Motor neuron (in vitro differentiated cells): ENCODE measurements at regions not wholly inside any gene's neighbourhood (a gene's known extent, or its start where the extent isn't known, plus 50 kb on each side); places are given as distances from the start of the nearest gene placed in this dataset.
"Not testable (repeated sequence)": the region's sequence is repeated elsewhere in the genome, so short reads cannot be mapped to it uniquely, and the experiment has no call there.

Source experiments
- ATAC-seq, 8 experiments: fragments of 200-7000 bp; cut with Tn5 transposase; replicated peaks in 6 of 8; 2 replicates each; pipeline ENCODE4 v1.8.0; 2021; ENCODE audit warnings: mild to moderate bottlenecking in 8 of 8, moderate library complexity in 8 of 8
- H3K27ac ChIP-seq, 2 donors: fragments of 250-450 bp; sonication (Bioruptor Pico); 2 replicates each; pipeline ENCODE4 v1.9.0; 2021; ENCODE audit warnings: antibody characterized with exemption in 2 of 2, mild to moderate bottlenecking in 2 of 2, moderate library complexity in 1 of 2
- H3K4me1 ChIP-seq, 2 donors: fragments of 250-450 bp; sonication (Bioruptor Pico); replicated peaks in 1 of 2; 2 replicates each; pipeline ENCODE4 v1.6.1; 2021; ENCODE audit warnings: antibody characterized with exemption in 2 of 2, mild to moderate bottlenecking in 2 of 2, moderate library complexity in 1 of 2
- H3K4me3 ChIP-seq, 5 donors: fragments of 250-450 bp; sonication (Bioruptor Pico); 2 replicates each; pipeline ENCODE4 v1.9.0; 2021; ENCODE audit warnings: antibody characterized with exemption in 5 of 5, mild to moderate bottlenecking in 5 of 5, moderate library complexity in 4 of 5
- WGBS, 10 experiments: fragments of 450-650 bp; shearing (Covaris generic); methylation state at CpG; one replicate each; pipeline ENCODE4 v1.0.0; 2022; 5-methylcytosine and 5-hydroxymethylcytosine counted together
- in situ Hi-C, 9 experiments: fragments of 400-800 bp; cut with MboI; loops; one replicate each; pipeline ENCODE4 v1.15.0; 2021; ENCODE audit warnings: low sequenced_read_pairs in 9 of 9, low pct_unique_long_range_greater_than_20kb in 2 of 9; ENCODE audit not compliant: unreplicated experiment in 9 of 9

DNA sequence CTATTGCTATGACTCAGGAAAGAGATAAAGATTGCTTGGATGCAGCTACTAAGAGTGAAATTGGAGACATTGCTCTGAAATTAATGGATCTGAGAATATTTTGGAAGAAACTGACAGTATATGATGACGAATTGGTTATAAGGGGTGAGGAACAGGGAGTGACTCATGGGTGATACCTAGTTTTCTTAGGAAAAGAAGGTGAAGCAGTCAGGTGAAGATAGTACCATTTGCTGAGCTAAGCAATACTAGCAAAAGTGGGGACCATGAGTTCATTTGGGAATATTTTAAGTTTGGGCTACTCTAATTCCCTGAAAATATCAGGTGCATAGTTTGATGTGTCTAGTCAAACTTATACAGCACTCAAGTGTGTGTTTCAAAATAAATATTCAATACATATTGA lies 260.1 kb upstream of the NFIA start:
- peaks cover 11 to 13% of the 10 kb centered on the region in 2 donors for H3K4me1 ChIP-seq
- in situ Hi-C loops, result no loop called here
- ATAC-seq, result no peak

DNA sequence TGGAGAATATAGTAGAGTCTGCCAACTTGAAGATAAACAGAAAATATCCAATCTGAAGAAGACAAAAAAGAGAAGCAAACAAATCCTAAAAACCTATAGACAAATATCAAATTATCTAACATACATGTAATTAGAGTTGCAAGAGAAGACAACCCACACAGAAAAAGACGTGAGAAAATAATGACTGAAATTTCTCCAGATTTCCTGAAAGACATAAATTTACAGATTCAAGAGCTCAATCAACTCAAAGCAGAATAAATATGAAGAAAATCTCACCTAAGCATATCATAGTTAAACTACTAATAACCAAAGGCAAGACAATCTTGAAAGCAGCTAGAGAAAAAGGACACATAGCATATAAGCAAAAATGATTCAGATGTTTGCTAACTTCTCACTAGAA lies 261.2 kb upstream of the NFIA start:
- WGBS, 10 experiments, result 38 to 100% (median 86%) methylated on average over 1 of the region's 1 CpG; no CpG with 5 or more reads in 2 of the 10 experiments
- Histone ChIP-seq H3K4me3 (no peak overlapping the region), H3K4me1 (peaks cover 11 to 13% of the 10 kb centered on the region in 2 donors), H3K27ac (no peak overlapping the region)
- no peak for ATAC-seq
- in situ Hi-C loops, result no loop called here

More for the DNA sequence above, 260.1 kb upstream of the NFIA start:
- 8 to 100% (median 80%) methylated on average over 1 of the region's 1 CpG for WGBS, 10 experiments
- Histone ChIP-seq H3K27ac (no peak overlapping the region), H3K4me3 (no peak overlapping the region)

DNA sequence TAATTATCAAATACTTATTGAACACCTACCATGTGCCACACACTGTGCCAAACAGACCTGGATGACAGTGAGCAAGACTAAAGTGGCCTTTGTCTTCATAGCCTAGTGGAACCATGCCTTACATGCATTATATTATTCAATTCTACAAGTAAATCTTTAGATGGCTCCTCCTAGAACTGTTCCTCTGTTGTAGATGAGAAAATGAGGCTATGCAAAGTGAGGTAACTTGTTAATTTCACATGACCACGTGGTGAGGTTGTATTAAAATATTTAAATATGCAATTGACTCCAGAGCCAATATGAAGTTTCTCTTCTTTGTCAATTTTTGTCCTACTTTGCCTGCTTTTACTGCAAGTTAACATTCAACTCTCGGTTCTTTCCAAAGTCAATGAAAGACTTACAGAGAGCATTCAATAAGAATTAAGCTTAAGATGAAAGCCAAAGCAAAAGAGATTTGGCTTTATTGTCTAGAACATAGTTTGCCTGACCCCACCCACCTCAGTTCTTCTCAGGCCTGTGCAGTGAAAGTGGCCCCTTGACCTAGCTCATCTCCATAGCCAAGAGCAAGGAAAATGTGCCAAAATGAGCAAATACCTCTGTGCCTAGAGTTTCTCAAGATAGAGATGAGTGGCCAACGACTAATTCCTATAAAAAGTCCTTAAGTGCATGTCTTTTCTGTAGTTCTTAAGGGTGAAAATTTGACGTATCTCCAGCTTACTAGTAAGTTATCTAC lies 263.2 kb upstream of the NFIA start:
- in situ Hi-C loops, result no loop called here
- H3K27ac ChIP-seq, result no peak overlapping the region
- WGBS, 10 experiments, result 24 to 84% (median 67%) methylated on average over 2 to 4 of the region's 4 CpGs
- peak in 2 of 8 experiments; percentile 81 to 87 for ATAC-seq
- peaks cover 0 to 9% of the 10 kb centered on the region in 2 donors for H3K4me1 ChIP-seq
- no peak overlapping the region for H3K4me3 ChIP-seq

DNA sequence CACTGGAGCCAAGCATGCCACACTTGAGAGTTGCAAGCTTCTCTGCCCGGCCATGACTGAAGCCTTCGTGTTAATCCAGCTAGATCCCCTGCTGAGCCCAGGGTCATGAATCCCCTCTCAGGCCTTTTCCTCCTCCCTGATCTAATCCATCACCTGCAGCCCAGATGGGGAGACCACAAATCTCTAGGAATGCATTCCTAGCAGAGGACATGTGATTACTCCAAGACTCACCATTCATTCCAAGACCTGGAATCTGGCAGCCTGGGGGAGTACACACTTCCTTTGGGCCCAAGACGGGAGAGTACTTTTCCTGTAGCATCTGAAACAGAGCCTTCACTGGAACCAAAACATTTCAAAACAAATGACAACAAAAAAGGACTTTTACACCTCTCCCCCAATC lies 269.3 kb upstream of the NFIA start:
- in situ Hi-C loops, result no loop called here
- Histone ChIP-seq H3K4me1 (peaks cover 0 to 23% of the 10 kb centered on the region in 2 donors), H3K27ac (no peak overlapping the region), H3K4me3 (no peak overlapping the region)
- WGBS, 10 experiments, result 40 to 100% (median 68%) methylated on average over 1 to 3 of the region's 3 CpGs; no CpG with 5 or more reads in 4 of the 10 experiments
- peak in 1 of 8 experiments; percentile 87 for ATAC-seq

DNA sequence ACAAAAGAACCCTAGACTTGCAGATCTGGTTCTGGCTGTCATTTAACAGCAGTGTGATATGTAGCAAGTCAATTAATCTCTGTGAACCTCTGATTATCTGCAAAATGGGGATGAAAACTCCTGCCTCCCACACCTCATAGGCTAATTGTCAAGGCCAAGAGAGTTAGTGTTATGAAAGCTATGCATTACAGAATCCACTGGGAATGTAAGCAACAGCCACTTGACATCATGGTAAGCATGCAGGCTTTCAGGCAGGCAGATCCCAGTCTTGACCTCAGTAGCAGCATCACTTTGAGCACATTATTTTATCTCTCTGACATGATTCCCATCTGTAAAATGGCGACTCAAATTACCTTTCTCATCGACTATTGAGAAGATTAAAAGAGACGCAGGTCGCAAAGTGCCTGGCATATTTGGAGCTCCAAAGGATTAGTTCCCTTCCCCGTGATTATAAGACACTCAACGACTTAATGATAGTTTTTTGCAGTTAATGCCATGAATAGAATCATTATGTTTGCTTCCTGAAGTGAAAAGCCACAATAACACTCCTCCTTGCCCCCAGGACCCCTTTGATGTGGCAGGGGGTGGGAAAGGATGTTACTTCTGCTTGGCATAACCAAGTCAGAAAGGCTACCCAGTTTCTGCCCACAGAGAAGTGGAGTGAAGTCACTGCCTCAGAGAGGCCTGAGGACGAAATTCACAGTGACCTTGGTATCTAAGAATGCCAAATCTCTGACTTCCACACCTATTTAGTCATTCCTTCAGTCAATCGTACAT lies 273.0 kb upstream of the NFIA start:
- peaks cover 0 to 15% of the 10 kb centered on the region in 2 donors for H3K4me1 ChIP-seq
- in situ Hi-C loops, result no loop called here
- no peak overlapping the region for H3K27ac ChIP-seq
- 8 to 60% (median 31%) methylated on average over 1 to 8 of the region's 8 CpGs; no CpG with 5 or more reads in 2 of the 10 experiments for WGBS, 10 experiments
- H3K4me3 ChIP-seq, result no peak overlapping the region
- ATAC-seq, result no peak

DNA sequence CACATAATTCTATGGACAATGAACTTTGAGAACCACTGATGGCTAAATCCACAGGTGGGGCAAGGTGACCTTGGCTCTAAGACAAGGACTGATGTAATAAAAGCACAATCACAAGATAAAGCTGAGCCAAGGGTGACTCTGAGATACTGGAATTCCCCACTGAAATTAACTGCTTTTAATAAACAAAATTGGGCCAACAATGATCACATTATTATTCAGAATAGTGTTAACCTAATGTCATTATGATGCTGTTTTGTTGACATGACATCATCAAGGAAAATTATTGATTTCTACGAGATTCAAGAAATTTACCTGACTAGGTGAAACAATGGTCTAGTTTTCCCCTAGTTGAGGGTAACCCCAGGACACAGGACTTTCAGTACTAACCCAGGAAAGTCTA lies 273.7 kb upstream of the NFIA start:
- in situ Hi-C loops, result no loop called here
- ATAC-seq, result no peak
- WGBS, 10 experiments, result 0 to 89% (median 83%) methylated on average over 1 of the region's 1 CpG; no CpG with 5 or more reads in 3 of the 10 experiments
- no peak overlapping the region for H3K4me3 ChIP-seq
- no peak overlapping the region for H3K27ac ChIP-seq
- peaks cover 0 to 14% of the 10 kb centered on the region in 2 donors for H3K4me1 ChIP-seq

DNA sequence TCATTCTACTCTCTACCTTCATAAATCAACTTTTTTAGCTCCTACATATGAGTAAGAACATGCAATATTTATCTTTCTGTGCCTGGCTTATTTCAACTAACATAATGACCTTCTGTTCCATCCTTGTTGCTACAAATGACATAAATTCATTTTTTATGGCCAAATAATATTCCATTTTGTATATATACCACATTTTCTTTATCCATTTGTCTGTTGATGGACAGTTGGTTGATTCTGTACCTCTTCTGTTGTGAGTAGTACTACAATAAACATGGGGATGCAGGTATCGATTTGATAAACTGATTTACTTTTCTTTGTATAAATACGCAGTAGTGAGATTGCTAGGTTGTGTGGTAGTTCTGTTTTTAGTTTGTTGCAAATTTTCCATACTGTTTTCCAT lies 279.5 kb upstream of the NFIA start:
- ATAC-seq, result no peak
- in situ Hi-C loops, result no loop called here
- 55 to 100% (median 92%) methylated on average over 2 of the region's 2 CpGs; no CpG with 5 or more reads in 2 of the 10 experiments for WGBS, 10 experiments
- no peak overlapping the region for H3K4me3 ChIP-seq
- no peak overlapping the region for H3K27ac ChIP-seq
- H3K4me1 ChIP-seq, result no peaks in the 10 kb centered on the region

DNA sequence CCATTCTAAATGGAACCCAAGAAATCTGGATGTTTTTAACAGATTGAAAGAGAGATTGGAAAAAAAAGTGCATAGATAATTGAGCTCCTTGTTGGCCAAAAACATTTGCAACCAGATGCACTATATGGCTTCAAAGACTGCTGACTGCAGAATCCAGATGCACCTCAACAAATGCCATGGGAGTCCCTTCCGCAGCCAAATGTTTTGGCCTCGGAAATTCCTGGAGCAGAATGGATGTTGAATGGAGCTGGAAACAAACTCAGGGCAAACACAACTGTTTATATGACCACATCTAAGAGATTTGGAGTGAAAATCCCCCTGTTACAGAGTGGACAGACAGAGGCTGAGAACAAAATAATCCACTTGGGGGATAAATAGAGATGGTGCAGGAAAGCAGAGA lies 285.0 kb upstream of the NFIA start:
- in situ Hi-C loops, result no loop called here
- no peak overlapping the region for H3K4me3 ChIP-seq
- no peak for ATAC-seq
- 0 to 100% (median 88%) methylated on average over 1 to 2 of the region's 2 CpGs; no CpG with 5 or more reads in 3 of the 10 experiments for WGBS, 10 experiments
- H3K4me1 ChIP-seq, result no peaks in the 10 kb centered on the region
- H3K27ac ChIP-seq, result no peak overlapping the region

DNA sequence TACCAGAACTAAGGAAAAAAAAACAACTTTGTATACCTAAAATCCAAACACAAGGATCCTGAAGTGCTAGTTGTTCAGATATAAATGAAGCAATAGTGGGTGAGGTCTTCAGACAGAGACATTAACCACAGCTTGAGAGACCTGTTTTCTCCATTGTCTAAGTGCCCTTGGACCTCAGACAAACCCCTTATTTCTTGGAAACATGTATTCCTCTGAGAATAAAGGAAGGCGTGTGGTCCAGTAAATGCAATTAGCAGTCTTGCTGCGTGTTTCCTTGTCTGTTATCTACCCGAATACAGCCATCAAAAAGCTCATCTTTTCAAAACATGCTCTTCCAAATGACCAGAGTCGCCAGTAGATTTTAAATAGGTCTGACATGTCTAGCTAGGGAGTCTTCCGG lies 291.1 kb upstream of the NFIA start:
- no peak overlapping the region for H3K27ac ChIP-seq
- 8 to 95% (median 83%) methylated on average over 3 to 5 of the region's 5 CpGs; no CpG with 5 or more reads in 1 of the 10 experiments for WGBS, 10 experiments
- no peak for ATAC-seq
- in situ Hi-C loops, result no loop called here
- H3K4me3 ChIP-seq, result no peak overlapping the region
- H3K4me1 ChIP-seq, result no peaks in the 10 kb centered on the region

DNA sequence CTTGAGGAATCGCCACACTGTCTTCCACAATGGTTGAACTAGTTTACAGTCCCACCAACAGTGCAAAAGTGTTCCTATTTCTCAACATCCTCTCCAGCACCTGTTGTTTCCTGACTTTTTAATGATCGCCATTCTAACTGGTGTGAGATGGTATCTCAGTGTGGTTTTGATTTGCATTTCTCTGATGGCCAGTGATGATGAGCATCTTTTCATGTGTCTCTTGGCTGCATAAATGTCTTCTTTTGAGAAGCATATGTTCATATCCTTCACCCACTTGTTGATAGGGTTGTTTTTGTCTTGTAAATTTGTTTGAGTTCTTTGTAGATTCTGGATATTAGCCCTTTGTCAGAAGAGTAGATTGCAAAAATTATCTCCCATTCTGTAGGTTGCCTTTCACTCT lies 309.3 kb upstream of the NFIA start:
- not testable (repeated sequence) for ATAC-seq, H3K4me1 ChIP-seq, H3K4me3 ChIP-seq, H3K27ac ChIP-seq
- in situ Hi-C loops, result loop anchor here in 1 of 9 experiments (25.0 kb wide), 1 partner anchor 486 kb away; no protein-coding TSS in a partner anchor
- WGBS, 10 experiments, result 80% methylated on average over 1 of the region's 2 CpGs; no CpG with 5 or more reads in 9 of the 10 experiments

DNA sequence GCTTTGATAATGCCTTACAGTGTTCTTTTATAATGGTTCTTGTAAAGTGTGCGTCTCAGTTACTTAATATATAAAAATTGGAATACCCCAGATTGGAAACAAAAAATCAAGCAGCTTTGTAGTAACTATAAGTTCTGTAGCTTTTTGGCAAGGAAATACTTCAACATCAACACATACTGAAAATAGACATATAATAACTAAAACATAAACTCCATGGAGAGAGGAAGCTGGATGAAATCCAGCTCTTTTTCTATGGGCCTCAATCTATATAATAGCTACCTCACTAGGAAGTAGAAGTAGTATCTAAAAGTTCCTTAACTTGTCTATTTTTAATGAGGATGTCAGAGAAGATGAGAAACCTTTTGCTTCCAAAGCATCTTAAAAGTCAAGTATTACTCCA lies 313.3 kb upstream of the NFIA start:
- in situ Hi-C loops, result loop anchor here in 1 of 9 experiments (25.0 kb wide), 1 partner anchor 482 kb away; no protein-coding TSS in a partner anchor
- no peak overlapping the region for H3K4me3 ChIP-seq
- WGBS, 10 experiments, result 60 to 100% (median 76%) methylated on average over 1 of the region's 1 CpG; no CpG with 5 or more reads in 2 of the 10 experiments
- no peak overlapping the region for H3K27ac ChIP-seq
- H3K4me1 ChIP-seq, result no peaks in the 10 kb centered on the region
- ATAC-seq, result no peak

DNA sequence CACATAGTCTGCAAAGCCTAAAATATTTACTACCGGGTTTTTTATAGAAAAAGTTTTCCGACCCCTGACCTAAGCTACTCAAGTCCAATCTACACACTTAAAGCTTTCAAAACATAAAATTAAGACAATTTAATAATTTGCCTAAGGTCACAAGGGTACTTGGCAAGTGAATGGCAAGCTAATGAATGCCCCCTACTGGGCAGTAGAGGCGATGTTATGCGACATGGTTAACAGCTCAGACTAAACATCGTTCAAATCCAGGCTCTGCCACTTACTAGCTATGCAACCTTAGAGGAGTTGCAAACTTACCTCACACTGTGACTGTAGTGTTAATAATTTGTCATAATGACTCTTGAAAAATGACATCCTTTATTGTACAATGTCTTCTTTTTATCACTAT lies 317.2 kb upstream of the NFIA start:
- ATAC-seq, result peak in 4 of 8 experiments; percentile 25 to 48 (median 37)

DNA sequence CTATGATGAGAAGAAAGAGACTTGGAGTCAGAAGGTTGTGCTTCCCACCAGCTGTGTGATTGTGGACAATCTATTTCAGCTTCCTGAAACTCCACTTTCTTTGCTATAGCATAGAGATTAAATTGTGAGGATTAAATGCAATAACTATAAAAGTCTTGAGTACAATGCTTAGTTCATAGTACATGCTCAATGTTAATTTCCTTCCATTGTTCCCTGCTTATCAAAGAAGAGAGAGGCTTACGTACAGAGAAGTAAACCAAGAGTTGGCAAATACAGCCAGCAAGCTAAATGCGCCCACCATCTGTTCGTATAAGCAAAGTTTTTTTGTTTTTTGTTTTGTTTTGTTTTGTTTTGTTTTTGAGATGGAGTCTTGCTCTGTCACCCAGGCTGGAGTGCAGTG lies 317.9 kb upstream of the NFIA start:
- in situ Hi-C loops, result loop anchor here in 1 of 9 experiments (25.0 kb wide), 1 partner anchor 477 kb away; no protein-coding TSS in a partner anchor
- no peak for ATAC-seq
- H3K27ac ChIP-seq, result no peak overlapping the region
- H3K4me1 ChIP-seq, result no peaks in the 10 kb centered on the region
- no peak overlapping the region for H3K4me3 ChIP-seq
- WGBS, 10 experiments, result 35 to 100% (median 95%) methylated on average over 1 to 3 of the region's 3 CpGs; no CpG with 5 or more reads in 1 of the 10 experiments

More for the DNA sequence above, 317.2 kb upstream of the NFIA start:
- WGBS, 10 experiments, result 28 to 94% (median 51%) methylated on average over 1 to 5 of the region's 5 CpGs
- no peak overlapping the region for H3K4me3 ChIP-seq
- H3K27ac ChIP-seq, result no peak overlapping the region
- in situ Hi-C loops, result loop anchor here in 1 of 9 experiments (25.0 kb wide), 1 partner anchor 478 kb away; no protein-coding TSS in a partner anchor
- no peaks in the 10 kb centered on the region for H3K4me1 ChIP-seq
